Keratinocyte (primary cell): ENCODE measurements at regions not wholly inside any gene's neighbourhood (a gene's known extent, or its start where the extent isn't known, plus 50 kb on each side); places are given as distances from the start of the nearest gene placed in this dataset.

ENCODE experiments used
- DNase-seq: peaks from one replicate; pipeline ENCODE4 v3.0.0-alpha.2; 2011; ENCODE audit warnings: low read depth, missing footprints, low spot score
- FAIRE-seq: peaks from 2 replicates; lab custom pipeline; 2011; peaks lifted over from hg19 to GRCh38; lab: Jason Lieb, UNC
- H2AFZ ChIP-seq: 2 replicates; pipeline ENCODE4 v1.6.0; 2012; ENCODE audit warnings: low read length, control low read depth, inconsistent platforms; ENCODE audit not compliant: control insufficient read depth
- H3K27ac ChIP-seq: 2 replicates; pipeline ENCODE4 v1.5.1; 2011; ENCODE audit warnings: low read length; ENCODE audit not compliant: control insufficient read depth, insufficient read depth
- H3K27me3 ChIP-seq: 3 replicates; pipeline ENCODE4 v1.6.0; 2011; ENCODE audit warnings: low read length; ENCODE audit not compliant: control insufficient read depth, insufficient read depth; ENCODE audit errors: extremely low read depth
- H3K36me3 ChIP-seq, 2 experiments: 2 replicates in 1 of 2; 3 replicates in 1 of 2; pipeline ENCODE4 v1.5.1; 2011; ENCODE audit warnings: low read length in 2 of 2, mild to moderate bottlenecking in 1 of 2; ENCODE audit not compliant: control insufficient read depth in 2 of 2, insufficient read depth in 2 of 2; ENCODE audit errors: extremely low read depth in 1 of 2
- H3K4me1 ChIP-seq: 3 replicates; pipeline ENCODE4 v1.5.1; 2011; ENCODE audit warnings: low read length; ENCODE audit not compliant: control insufficient read depth, insufficient read depth; ENCODE audit errors: extremely low read depth
- H3K4me2 ChIP-seq: 3 replicates; pipeline ENCODE4 v1.6.0; 2011; ENCODE audit warnings: low read depth, low read length; ENCODE audit not compliant: control insufficient read depth, insufficient read depth; ENCODE audit errors: extremely low read depth
- H3K4me3 ChIP-seq, 3 experiments: fragments of 200-600 bp in 1 of 3; sonication (generic) in 1 of 3; 2 replicates in 2 of 3; 3 replicates in 1 of 3; pipeline ENCODE4 v1.5.1; 2011 to 2016; ENCODE audit warnings: low read length in 3 of 3, mild to moderate bottlenecking in 3 of 3, control low read depth in 2 of 3, inconsistent platforms in 1 of 3, low read depth in 1 of 3, mixed read lengths in 1 of 3, mixed run types in 1 of 3, moderate library complexity in 1 of 3; ENCODE audit not compliant: control insufficient read depth in 2 of 3, insufficient read depth in 2 of 3; ENCODE audit errors: extremely low read depth in 1 of 3
- H3K79me2 ChIP-seq: 2 replicates; pipeline ENCODE4 v1.6.0; 2012; ENCODE audit warnings: low read length; ENCODE audit not compliant: control insufficient read depth, insufficient read depth
- H3K9ac ChIP-seq: 3 replicates; pipeline ENCODE4 v1.6.0; 2011; ENCODE audit warnings: low read length; ENCODE audit not compliant: control insufficient read depth, insufficient read depth; ENCODE audit errors: extremely low read depth
- H3K9me1 ChIP-seq: 3 replicates; pipeline ENCODE4 v1.6.0; 2011; ENCODE audit warnings: low read length; ENCODE audit not compliant: control insufficient read depth, insufficient read depth; ENCODE audit errors: extremely low read depth
- H3K9me3 ChIP-seq: 2 replicates; pipeline ENCODE4 v1.5.1; 2012; ENCODE audit warnings: low read depth, low read length; ENCODE audit not compliant: control insufficient read depth
- H4K20me1 ChIP-seq: 3 replicates; pipeline ENCODE4 v1.6.0; 2011; ENCODE audit warnings: low read length; ENCODE audit not compliant: control insufficient read depth, insufficient read depth; ENCODE audit errors: extremely low read depth
- CTCF ChIP-seq, 3 experiments: IDR thresholded peaks in 1 of 3; conservative IDR thresholded peaks in 1 of 3; optimal IDR thresholded peaks in 1 of 3; 2 replicates in 2 of 3; 3 replicates in 1 of 3; pipeline versions ENCODE3 to v1.5.1; 2011; ENCODE audit warnings: low read length in 3 of 3, mild to moderate bottlenecking in 3 of 3, moderate library complexity in 2 of 3, control low read depth in 1 of 3, inconsistent platforms in 1 of 3; ENCODE audit not compliant: insufficient read depth in 2 of 3; ENCODE audit errors: extremely low read depth in 1 of 3
- EZH2 ChIP-seq: IDR thresholded peaks from one replicate; pipeline ENCODE4 v1.6.1; 2012; ENCODE audit warnings: inconsistent platforms, mild to moderate bottlenecking, low read length, moderate library complexity
- dilution Hi-C: fragments of 300-500 bp; cut with MboI; formaldehyde crosslinking; loops from one replicate; pipeline ENCODE4 v1.7.0; 2020; ENCODE audit warnings: low sequenced_read_pairs; ENCODE audit not compliant: extremely low pct_ligation_motif_present

GRCh38 chr12:65574867-65575266 is 249.4 kb upstream of the HMGA2 start:
- Histone ChIP-seq H3K36me3 (no peaks in the 10 kb centered on the region), H3K79me2 (no peaks in the 10 kb centered on the region), H3K9me1 (no peaks in the 10 kb centered on the region), H4K20me1 (no peaks in the 10 kb centered on the region), H3K4me3 (no peak overlapping the region), H3K27me3 (no peaks in the 10 kb centered on the region), H3K27ac (no peak overlapping the region), H3K4me1 (no peaks in the 10 kb centered on the region), H3K9ac (no peak overlapping the region), H2AFZ (no peak overlapping the region), H3K9me3 (no peaks in the 10 kb centered on the region), H3K4me2 (no peak overlapping the region)
- dilution Hi-C loops, result no loop called here
- DNase-seq, result no peak
- FAIRE-seq, result no peak
- TF ChIP-seq EZH2 (no peak), CTCF (optimal IDR thresholded peaks at IDR 0.05 in 1 of 3, IDR thresholded peaks at IDR 0.05 in 1 of 3, conservative IDR thresholded peaks at IDR 0.05 in 1 of 3; ENCODE audit: extremely low read depth in 1 of 3, insufficient read depth in 2 of 3, low read length in 3 of 3) (no peak)

- H3K27ac ChIP-seq, result no peak overlapping the region
- H3K27me3 ChIP-seq, result no peaks in the 10 kb centered on the region
- dilution Hi-C loops, result no loop called here
- FAIRE-seq (no peak), DNase-seq (no peak)
- H3K4me3 ChIP-seq, result no peak overlapping the region
- H3K9me3 ChIP-seq, result no peaks in the 10 kb centered on the region
- no peaks in the 10 kb centered on the region for H3K79me2 ChIP-seq
- H2AFZ ChIP-seq, result no peak overlapping the region
- H3K9me1 ChIP-seq, result no peaks in the 10 kb centered on the region
- no peak for TF ChIP-seq EZH2
- TF ChIP-seq CTCF (optimal IDR thresholded peaks at IDR 0.05 in 1 of 3, IDR thresholded peaks at IDR 0.05 in 1 of 3, conservative IDR thresholded peaks at IDR 0.05 in 1 of 3; ENCODE audit: extremely low read depth in 1 of 3, insufficient read depth in 2 of 3, low read length in 3 of 3), result no peak
- H3K4me2 ChIP-seq, result no peak overlapping the region
- H4K20me1 ChIP-seq, result no peaks in the 10 kb centered on the region
- no peak overlapping the region for H3K9ac ChIP-seq
- H3K36me3 ChIP-seq, result no peaks in the 10 kb centered on the region
- peaks cover 18% of the 10 kb centered on the region for H3K4me1 ChIP-seq
These were observed 240.3 kb upstream of the HMGA2 start for GRCh38 chr12:65584016-65584415.
